Large intestine (tissue), 3 donors: ENCODE measurements at regions not wholly inside any gene's neighbourhood (a gene's known extent, or its start where the extent isn't known, plus 50 kb on each side); places are given as distances from the start of the nearest gene placed in this dataset.
"Not testable (repeated sequence)": the region's sequence is repeated elsewhere in the genome, so short reads cannot be mapped to it uniquely, and the experiment has no call there.

Experiments
- DNase-seq, 2 donors: peaks; one replicate each; pipeline versions ENCODE4 v3.0.0 to v3.0.0-alpha.2; 2013
- H3K27ac ChIP-seq: one replicate; pipeline ENCODE4 v1.5.1; 2013; ENCODE audit warnings: low read length
- H3K27me3 ChIP-seq: 2 replicates; pipeline ENCODE4 v1.6.1; 2013; ENCODE audit warnings: low read length; ENCODE audit not compliant: control insufficient read depth, insufficient read depth
- H3K36me3 ChIP-seq: 2 replicates; pipeline ENCODE4 v1.6.1; 2013; ENCODE audit warnings: low read length; ENCODE audit not compliant: control insufficient read depth, insufficient read depth
- H3K4me1 ChIP-seq: one replicate; pipeline ENCODE4 v1.6.1; 2013; ENCODE audit warnings: low read length; ENCODE audit not compliant: control insufficient read depth, insufficient read depth
- H3K4me3 ChIP-seq: one replicate; pipeline ENCODE4 v1.5.1; 2013; ENCODE audit warnings: low read length
- H3K9me3 ChIP-seq: one replicate; pipeline ENCODE4 v1.6.1; 2013; ENCODE audit warnings: mild to moderate bottlenecking, low read depth, low read length, moderate library complexity; ENCODE audit not compliant: control insufficient read depth
- WGBS: methylation state at CpG from one replicate; pipeline ENCODE4 v1.1.5; 2013; ENCODE audit warnings: low lambda C conversion rate; ENCODE audit not compliant: insufficient coverage; 5-methylcytosine and 5-hydroxymethylcytosine counted together

DNA sequence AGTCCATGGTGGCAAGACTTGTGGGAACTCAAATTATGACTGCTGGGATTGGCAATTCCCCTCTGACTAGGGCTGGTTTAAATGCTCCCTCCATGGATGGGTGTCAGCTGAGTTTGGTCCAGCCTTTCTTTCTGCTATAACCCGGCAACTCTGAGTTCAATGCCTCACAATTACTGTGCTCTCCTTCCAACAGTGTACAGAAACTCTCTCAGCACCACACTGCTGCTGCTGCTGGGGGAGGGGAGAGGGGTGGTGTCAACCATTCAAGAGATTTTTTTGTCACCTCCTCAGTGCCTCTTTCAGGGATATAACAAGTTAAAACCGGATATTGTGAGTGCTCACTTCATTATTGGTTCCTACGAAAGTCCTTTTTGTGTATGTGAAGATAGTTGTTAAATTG is 830.3 kb upstream of the NXPH2 start:
- no peak overlapping the region for H3K4me3 ChIP-seq
- H3K9me3 ChIP-seq, result no peaks in the 10 kb centered on the region
- no peak for DNase-seq
- H3K4me1 ChIP-seq, result no peaks in the 10 kb centered on the region
- 50% methylated on average over 1 of the region's 3 CpGs for WGBS
- no peaks in the 10 kb centered on the region for H3K36me3 ChIP-seq
- no peak overlapping the region for H3K27ac ChIP-seq
- no peaks in the 10 kb centered on the region for H3K27me3 ChIP-seq

- Histone ChIP-seq H3K36me3 (no peaks in the 10 kb centered on the region), H3K4me1 (no peaks in the 10 kb centered on the region), H3K4me3 (no peak overlapping the region), H3K9me3 (no peaks in the 10 kb centered on the region), H3K27me3 (no peaks in the 10 kb centered on the region), H3K27ac (no peak overlapping the region)
- peak in 1 of 2 donors; percentile 1 for DNase-seq
- no CpG with 5 or more reads among the region's 3 CpGs for WGBS
These were observed 828.9 kb upstream of the NXPH2 start for GRCh38 chr2:139609109-139609508.

GRCh38 chr2:139605668-139606067 is 825.5 kb upstream of the NXPH2 start:
- DNase-seq, result no peak
- no peaks in the 10 kb centered on the region for H3K27me3 ChIP-seq
- no CpG with 5 or more reads among the region's 2 CpGs for WGBS

DNA sequence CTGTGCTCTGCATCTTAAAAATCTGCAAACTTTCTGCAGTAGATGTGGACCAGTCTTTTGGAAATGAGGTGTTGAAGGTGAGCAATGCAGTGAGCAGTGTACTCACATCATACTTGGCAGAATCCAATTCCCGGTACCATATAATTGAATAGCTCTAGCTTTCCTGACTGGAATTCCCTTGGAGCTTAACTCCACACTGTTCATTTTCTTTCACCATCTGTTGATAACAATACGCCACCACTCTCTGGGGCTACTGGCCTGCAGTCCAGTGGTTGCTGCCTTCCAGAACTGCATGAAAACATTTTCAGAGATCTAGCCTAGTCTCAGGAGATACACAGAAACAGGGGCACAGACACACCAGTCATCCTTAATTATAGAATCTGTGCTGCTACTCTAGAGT is 820.0 kb upstream of the NXPH2 start:
- H3K36me3 ChIP-seq, result no peaks in the 10 kb centered on the region
- no peak for DNase-seq
- H3K27me3 ChIP-seq, result no peaks in the 10 kb centered on the region
- no peak overlapping the region for H3K4me3 ChIP-seq
- H3K9me3 ChIP-seq, result no peaks in the 10 kb centered on the region
- WGBS, result no CpG with 5 or more reads among the region's 2 CpGs
- no peak overlapping the region for H3K27ac ChIP-seq
- H3K4me1 ChIP-seq, result no peaks in the 10 kb centered on the region

More at GRCh38 chr2:139605668-139606067, 825.5 kb upstream of the NXPH2 start:
- Histone ChIP-seq H3K4me1 (no peaks in the 10 kb centered on the region), H3K4me3 (no peak overlapping the region), H3K27ac (no peak overlapping the region), H3K9me3 (no peaks in the 10 kb centered on the region), H3K36me3 (no peaks in the 10 kb centered on the region)

DNA sequence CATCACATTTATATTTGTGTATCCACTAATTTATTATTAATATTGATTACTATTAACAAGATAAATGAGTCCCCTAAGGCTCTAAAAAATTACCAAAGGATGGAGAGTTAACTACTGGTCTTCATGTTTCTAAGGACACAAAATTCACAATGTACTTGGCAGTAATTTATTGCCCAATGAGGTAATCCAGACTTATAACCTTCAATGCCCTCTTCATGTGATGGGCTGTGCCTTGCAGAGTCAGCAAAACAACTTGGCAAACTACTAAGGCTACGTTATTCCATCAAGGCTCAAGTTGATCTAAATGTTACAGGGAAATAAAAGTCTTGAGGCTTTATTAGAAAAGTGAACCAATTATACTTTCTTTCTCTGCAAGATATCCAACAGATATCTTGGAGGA is 804.9 kb upstream of the NXPH2 start:
- DNase-seq, result no peak
- no peaks in the 10 kb centered on the region for H3K9me3 ChIP-seq
- no CpG with 5 or more reads among the region's 1 CpG for WGBS

GRCh38 chr2:139574371-139574770 is 794.2 kb upstream of the NXPH2 start:
- Histone ChIP-seq H3K4me3 (no peak overlapping the region), H3K9me3 (no peaks in the 10 kb centered on the region), H3K27ac (no peak overlapping the region), H3K27me3 (no peaks in the 10 kb centered on the region), H3K4me1 (no peaks in the 10 kb centered on the region), H3K36me3 (no peaks in the 10 kb centered on the region)
- WGBS, result no CpG with 5 or more reads among the region's 1 CpG
- no peak for DNase-seq

More for the DNA sequence above, 804.9 kb upstream of the NXPH2 start:
- Histone ChIP-seq H3K27ac (no peak overlapping the region), H3K36me3 (no peaks in the 10 kb centered on the region), H3K4me1 (no peaks in the 10 kb centered on the region), H3K27me3 (no peaks in the 10 kb centered on the region), H3K4me3 (no peak overlapping the region)

- Histone ChIP-seq H3K9me3 (no peaks in the 10 kb centered on the region), H3K27ac (no peak overlapping the region), H3K36me3 (no peaks in the 10 kb centered on the region), H3K4me3 (no peak overlapping the region), H3K4me1 (no peaks in the 10 kb centered on the region), H3K27me3 (no peaks in the 10 kb centered on the region)
- no peak for DNase-seq
- no CpG with 5 or more reads among the region's 5 CpGs for WGBS
These were observed 776.6 kb upstream of the NXPH2 start for GRCh38 chr2:139556789-139557188.

DNA sequence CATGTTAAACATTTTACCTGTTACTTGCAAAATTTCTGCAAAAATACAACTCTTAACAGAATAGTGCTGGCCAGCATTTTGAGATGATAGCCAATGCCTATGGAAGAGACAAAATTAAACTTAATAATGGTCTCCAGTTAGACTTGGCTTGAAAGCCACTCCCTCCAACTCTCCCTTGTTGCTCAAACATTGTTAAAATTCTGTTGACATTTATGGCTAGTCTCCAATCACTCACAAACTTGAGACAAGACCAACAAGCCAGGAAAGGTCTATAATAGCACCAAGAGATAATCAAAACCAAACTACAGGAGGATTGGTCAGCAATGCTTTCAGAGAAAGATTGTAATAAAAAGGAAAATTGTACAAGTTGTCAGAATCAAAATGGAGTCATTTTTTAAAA is 770.7 kb upstream of the NXPH2 start:
- H3K4me1 ChIP-seq, result no peaks in the 10 kb centered on the region
- no peaks in the 10 kb centered on the region for H3K27me3 ChIP-seq
- no peaks in the 10 kb centered on the region for H3K9me3 ChIP-seq
- no peak overlapping the region for H3K4me3 ChIP-seq
- DNase-seq, result no peak
- H3K36me3 ChIP-seq, result no peaks in the 10 kb centered on the region
- H3K27ac ChIP-seq, result no peak overlapping the region

DNA sequence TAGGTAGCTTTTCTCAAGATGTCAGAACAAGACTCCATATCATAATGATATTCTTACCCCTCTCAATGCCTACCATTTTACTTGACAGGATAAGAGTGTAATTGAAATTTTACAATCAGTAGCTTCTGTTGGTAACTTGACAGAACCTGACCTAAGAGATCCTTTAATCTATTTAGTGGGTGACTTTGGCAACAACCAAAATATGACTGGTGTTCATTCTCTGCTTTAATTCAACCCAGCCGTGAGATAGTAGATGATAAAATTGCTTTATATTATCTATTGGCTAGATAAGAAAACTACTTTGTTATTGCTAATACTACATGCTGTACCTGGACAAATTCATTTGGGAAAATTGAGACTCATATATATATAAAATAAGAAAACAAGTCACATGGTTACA is 770.2 kb upstream of the NXPH2 start:
- WGBS, result 17% methylated on average over 1 of the region's 1 CpG

DNA sequence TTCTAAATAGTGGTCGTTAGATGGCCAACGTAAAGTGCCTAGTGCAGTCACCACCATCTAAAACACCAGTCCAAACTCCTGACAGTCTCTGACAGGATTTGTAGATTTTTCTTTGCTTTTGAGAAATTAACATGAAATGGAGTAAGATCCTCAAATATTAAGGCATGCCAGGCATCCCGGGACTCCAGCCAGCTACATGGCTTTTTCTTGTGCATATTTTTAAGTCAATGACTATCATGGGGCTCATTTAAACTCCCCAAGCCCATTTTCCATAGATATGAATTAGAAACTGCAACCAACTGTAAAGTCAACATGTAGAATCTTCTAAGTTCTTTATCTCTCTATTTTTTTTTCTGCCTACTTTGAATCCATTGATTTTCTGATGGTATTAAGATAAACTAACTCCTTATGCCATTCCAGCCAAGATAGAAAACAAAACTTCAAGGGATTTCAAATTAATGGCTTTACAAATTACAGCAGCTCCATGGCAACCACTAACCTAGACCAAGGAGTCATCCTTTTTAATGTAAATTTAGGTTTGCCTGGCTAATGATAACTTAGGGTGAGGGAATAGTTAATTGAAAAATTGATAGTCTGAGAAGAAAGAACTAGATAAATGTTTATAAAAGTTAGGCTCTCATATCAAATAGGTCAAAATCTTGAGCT is 764.1 kb upstream of the NXPH2 start:
- Histone ChIP-seq H3K36me3 (no peaks in the 10 kb centered on the region), H3K27ac (no peak overlapping the region), H3K9me3 (no peaks in the 10 kb centered on the region), H3K27me3 (no peaks in the 10 kb centered on the region), H3K4me1 (no peaks in the 10 kb centered on the region), H3K4me3 (no peak overlapping the region)
- DNase-seq, result no peak
- WGBS, result no CpG with 5 or more reads among the region's 3 CpGs

More for the DNA sequence above, 770.2 kb upstream of the NXPH2 start:
- Histone ChIP-seq H3K9me3 (no peaks in the 10 kb centered on the region), H3K4me1 (no peaks in the 10 kb centered on the region), H3K27me3 (no peaks in the 10 kb centered on the region), H3K4me3 (no peak overlapping the region), H3K27ac (no peak overlapping the region), H3K36me3 (no peaks in the 10 kb centered on the region)
- DNase-seq, result no peak

DNA sequence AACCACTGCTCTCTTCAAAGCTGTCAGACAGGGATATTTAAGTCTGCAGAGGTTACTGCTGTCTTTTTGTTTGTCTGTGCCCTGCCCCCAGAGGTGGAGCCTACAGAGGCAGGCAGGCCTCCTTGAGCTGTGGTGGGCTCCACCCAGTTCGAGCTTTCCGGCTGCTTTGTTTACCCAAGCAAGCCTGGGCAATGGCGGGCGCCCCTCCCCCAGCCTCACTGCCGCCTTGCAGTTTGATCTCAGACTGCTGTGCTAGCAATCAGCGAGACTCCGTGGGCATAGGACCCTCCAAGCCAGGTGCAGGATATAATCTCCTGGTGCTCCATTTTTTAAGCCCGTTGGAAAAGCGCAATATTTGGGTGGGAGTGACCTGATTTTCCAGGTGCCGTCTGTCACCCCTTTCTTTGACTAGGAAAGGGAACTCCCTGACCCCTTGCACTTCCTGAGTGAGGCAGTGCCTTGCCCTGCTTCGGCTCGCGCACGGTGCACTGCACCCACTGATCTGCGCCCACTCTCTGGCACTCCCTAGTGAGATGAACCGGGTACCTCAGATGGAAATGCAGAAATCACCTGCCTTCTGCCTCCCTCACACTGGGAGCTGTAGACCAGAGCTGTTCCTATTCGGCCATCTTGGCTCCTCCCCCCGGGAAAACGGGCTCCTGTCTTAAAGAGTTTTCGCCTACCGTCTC is 758.3 kb upstream of the NXPH2 start:
- not testable (repeated sequence) for H3K27ac ChIP-seq, H3K4me1 ChIP-seq, DNase-seq, H3K4me3 ChIP-seq, H3K36me3 ChIP-seq, H3K27me3 ChIP-seq, H3K9me3 ChIP-seq
- no CpG with 5 or more reads among the region's 21 CpGs for WGBS
